IMR-90 (cell line): ENCODE measurements at regions not wholly inside any gene's neighbourhood (a gene's known extent, or its start where the extent isn't known, plus 50 kb on each side); places are given as distances from the start of the nearest gene placed in this dataset.

Source experiments
- ATAC-seq: fragments of 200-7000 bp; cut with Tn5 transposase; 2 replicates; pipeline ENCODE4 v1.9.1; 2020; ENCODE audit warnings: low read depth, mild to moderate bottlenecking, moderate library complexity
- BruUV-seq: library from RNA; stranded (reverse); fragments of 400-500 nt; replicated peaks from 2 replicates; lab custom pipeline; 2021; lab: Mats Ljungman, UMichigan
- CTCF ChIA-PET: fragments of 300-600 bp; formaldehyde crosslinking; extraction: SDS; loops from one replicate; lab custom pipeline; 2021; ENCODE audit warnings: antibody characterized with exemption; lab: Yijun Ruan, JAX
- POLR2A ChIA-PET: fragments of 300-600 bp; sonication (Branson Sonifier 250); formaldehyde crosslinking; loops from one replicate; lab custom pipeline; 2022; ENCODE audit warnings: antibody characterized with exemption; ENCODE audit not compliant: unreplicated experiment; lab: Charles Lee
- DNase-seq: peaks from one replicate; pipeline ENCODE4 v3.0.0; 2013
- H2AFZ ChIP-seq: replicated peaks from 2 replicates; pipeline ENCODE3; 2013; ENCODE audit warnings: low read length, mild to moderate bottlenecking; ENCODE audit not compliant: poor library complexity
- H2AK5ac ChIP-seq: 2 replicates; pipeline ENCODE4 v1.6.1; 2013; ENCODE audit warnings: low read depth, low read length, inconsistent platforms
- H2AK9ac ChIP-seq: replicated peaks from 2 replicates; pipeline ENCODE3; 2013; ENCODE audit warnings: mild to moderate bottlenecking, low read depth, low read length, moderate library complexity; ENCODE audit not compliant: poor library complexity
- H2BK120ac ChIP-seq: 2 replicates; pipeline ENCODE4 v1.6.1; 2013; ENCODE audit warnings: low read depth, low read length, inconsistent platforms
- H2BK15ac ChIP-seq: 3 replicates; pipeline ENCODE4 v1.6.1; 2013; ENCODE audit warnings: low read depth, low read length, inconsistent platforms
- H2BK20ac ChIP-seq: 2 replicates; pipeline ENCODE4 v1.6.1; 2013; ENCODE audit warnings: low read depth, mild to moderate bottlenecking, inconsistent platforms, low read length, moderate library complexity
- H2BK5ac ChIP-seq: 2 replicates; pipeline ENCODE4 v1.6.1; 2013; ENCODE audit warnings: mild to moderate bottlenecking, low read depth, low read length, inconsistent platforms; ENCODE audit not compliant: poor library complexity, severe bottlenecking
- H3K14ac ChIP-seq: replicated peaks from 2 replicates; pipeline ENCODE4 v1.6.1; 2013; ENCODE audit warnings: low read depth, low read length, inconsistent platforms
- H3K18ac ChIP-seq: 2 replicates; pipeline ENCODE4 v1.6.1; 2013; ENCODE audit warnings: low read depth, low read length, control low read depth
- H3K23ac ChIP-seq: 2 replicates; pipeline ENCODE4 v1.6.1; 2013; ENCODE audit warnings: low read depth, low read length, inconsistent platforms
- H3K27ac ChIP-seq: 2 replicates; pipeline ENCODE4 v1.5.1; 2013; ENCODE audit warnings: mild to moderate bottlenecking, control low read depth, low read length; ENCODE audit not compliant: insufficient read depth
- H3K27me3 ChIP-seq: 2 replicates; pipeline ENCODE4 v1.6.1; 2013; ENCODE audit warnings: low read length; ENCODE audit not compliant: control insufficient read depth, insufficient read depth
- H3K36me3 ChIP-seq: 2 replicates; pipeline ENCODE4 v1.6.1; 2013; ENCODE audit warnings: low read length, mixed read lengths; ENCODE audit not compliant: control insufficient read depth, insufficient read depth
- H3K4ac ChIP-seq: 2 replicates; pipeline ENCODE4 v1.6.1; 2013; ENCODE audit warnings: low read depth, low read length, inconsistent platforms
- H3K4me1 ChIP-seq: 2 replicates; pipeline ENCODE4 v1.6.1; 2013; ENCODE audit warnings: low read length, mixed read lengths; ENCODE audit not compliant: control insufficient read depth, insufficient read depth
- H3K4me2 ChIP-seq: 2 replicates; pipeline ENCODE4 v1.6.1; 2013; ENCODE audit warnings: low read depth, mild to moderate bottlenecking, control low read depth, low read length, moderate library complexity
- H3K4me3 ChIP-seq: 2 replicates; pipeline ENCODE4 v1.5.1; 2013; ENCODE audit warnings: low read depth, mild to moderate bottlenecking, control low read depth, low read length, moderate library complexity; ENCODE audit not compliant: insufficient read depth
- H3K56ac ChIP-seq: 2 replicates; pipeline ENCODE4 v1.6.1; 2013; ENCODE audit warnings: low read length, inconsistent platforms; ENCODE audit not compliant: insufficient read depth; ENCODE audit errors: extremely low read depth
- H3K79me1 ChIP-seq, 2 experiments: 2 replicates each; pipeline ENCODE4 v1.6.1; 2013; ENCODE audit warnings: low read length in 2 of 2, inconsistent platforms in 1 of 2, low read depth in 1 of 2
- H3K9ac ChIP-seq: 2 replicates; pipeline ENCODE4 v1.6.1; 2013; ENCODE audit warnings: low read depth, low read length, control low read depth
- H3K9me1 ChIP-seq: 2 replicates; pipeline ENCODE4 v1.6.1; 2013; ENCODE audit warnings: low read length, inconsistent platforms; ENCODE audit not compliant: insufficient read depth
- H3K9me3 ChIP-seq: 2 replicates; pipeline ENCODE4 v1.6.1; 2013; ENCODE audit warnings: low read length; ENCODE audit not compliant: control insufficient read depth, insufficient read depth
- H4K20me1 ChIP-seq: 2 replicates; pipeline ENCODE4 v1.6.1; 2013; ENCODE audit warnings: low read length, inconsistent platforms; ENCODE audit not compliant: insufficient read depth
- H4K5ac ChIP-seq: 2 replicates; pipeline ENCODE4 v1.6.1; 2013; ENCODE audit warnings: mild to moderate bottlenecking, low read depth, low read length, control low read depth
- H4K8ac ChIP-seq, 2 experiments: 2 replicates each; pipeline ENCODE4 v1.6.1; 2013; ENCODE audit warnings: low read depth in 2 of 2, low read length in 2 of 2, control low read depth in 1 of 2, inconsistent platforms in 1 of 2
- H4K91ac ChIP-seq: 2 replicates; pipeline ENCODE4 v1.6.1; 2013; ENCODE audit warnings: low read depth, low read length, inconsistent platforms; ENCODE audit not compliant: insufficient read depth
- BHLHE40 ChIP-seq: fragments of 150-350 bp; IDR thresholded peaks from 2 replicates; pipeline ENCODE4 v1.6.1; 2016; ENCODE audit warnings: mild to moderate bottlenecking, low read depth, low read length
- FOS ChIP-seq: fragments of 150-350 bp; IDR thresholded peaks from 2 replicates; pipeline ENCODE4 v1.6.1; 2016; ENCODE audit warnings: low read depth, low read length
- MXI1 ChIP-seq: IDR thresholded peaks from 2 replicates; pipeline ENCODE4 v1.6.1; 2012; ENCODE audit warnings: low read depth, mild to moderate bottlenecking, low read length, moderate library complexity, borderline replicate concordance
- NFE2L2 ChIP-seq: fragments of 150-350 bp; IDR thresholded peaks from 2 replicates; pipeline ENCODE4 v1.6.1; 2016; ENCODE audit warnings: low read depth, mild to moderate bottlenecking, low read length
- RAD21 ChIP-seq: IDR thresholded peaks from 2 replicates; pipeline ENCODE4 v1.6.1; 2012; ENCODE audit warnings: low read length, improper control_type of control experiment
- RCOR1 ChIP-seq: IDR thresholded peaks from 2 replicates; pipeline ENCODE4 v1.6.1; 2012; ENCODE audit warnings: mild to moderate bottlenecking, low read length, improper control_type of control experiment; ENCODE audit not compliant: insufficient replicate concordance
- SMC3 ChIP-seq: fragments of 150-350 bp; IDR thresholded peaks from 2 replicates; pipeline ENCODE4 v1.6.1; 2016; ENCODE audit warnings: low read depth, mild to moderate bottlenecking, antibody characterized with exemption, low read length, moderate library complexity
- WGBS, 2 experiments: methylation state at CpG; one replicate each; pipeline versions ENCODE4 v1.1.5 to v1.1.7; 2013; ENCODE audit warnings: missing lambda C conversion rate in 2 of 2; ENCODE audit not compliant: insufficient read length in 1 of 2; ENCODE audit errors: extremely low coverage in 2 of 2; 5-methylcytosine and 5-hydroxymethylcytosine counted together
- dilution Hi-C: fragments of 300-500 bp; cut with HindIII; formaldehyde crosslinking; loops from one replicate; pipeline ENCODE4 v1.14.3; 2018; ENCODE audit warnings: low sequenced_read_pairs; ENCODE audit not compliant: unreplicated experiment
- in situ Hi-C: fragments of 300-500 bp; cut with MboI; formaldehyde crosslinking; loops from 3 replicates; pipeline ENCODE4 v1.14.3; 2019; ENCODE audit warnings: low sequenced_read_pairs, inconsistent platforms, mixed read lengths
- intact Hi-C: fragments of 100-400 bp; cut with micrococcal nuclease; formaldehyde crosslinking; loops from 2 replicates; pipeline ENCODE4 v1.10.0; 2022
- TF ChIP-seq, protein P1 (sequence below): fragments of 150-350 bp; IDR thresholded peaks from 2 replicates; pipeline ENCODE4 v1.6.1; 2017; ENCODE audit warnings: mild to moderate bottlenecking, antibody characterized with exemption, low read length, low read depth
- TF ChIP-seq, protein P2 (sequence below): conservative IDR thresholded peaks from 2 replicates; pipeline ENCODE4 v1.5.1; 2012; ENCODE audit warnings: mild to moderate bottlenecking, low read depth, low read length, improper control_type of control experiment

DNA sequence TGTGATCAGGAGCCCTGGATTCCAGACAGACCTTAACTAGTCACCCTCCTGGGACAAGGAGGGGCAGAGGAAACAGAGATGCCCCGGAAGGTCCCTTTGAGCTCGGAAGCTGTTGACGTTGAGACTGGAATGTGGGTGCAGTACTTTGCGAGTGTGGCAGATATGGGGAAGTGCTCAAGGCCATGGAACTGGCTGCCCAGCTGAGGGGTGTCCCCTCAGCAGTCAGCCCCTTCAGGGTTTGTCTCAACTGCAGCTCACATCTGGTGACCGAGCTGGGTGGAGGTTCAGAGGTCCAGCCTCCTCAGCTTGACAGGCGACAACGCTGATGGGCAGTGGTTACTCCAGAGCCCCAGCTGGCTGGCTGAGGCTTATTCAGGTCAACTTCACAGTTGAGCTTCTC lies 150.3 kb upstream of the SNX19 start:
- dilution Hi-C loops, result no loop called here
- 67% methylated on average over 1 of the region's 7 CpGs; no CpG with 5 or more reads in 1 of the 2 experiments for WGBS, 2 experiments

More for the DNA sequence above, 150.3 kb upstream of the SNX19 start:
- no peak overlapping the region for H3K4ac ChIP-seq
- ATAC-seq, result no peak
- no peak overlapping the region for H2AFZ ChIP-seq
- H3K23ac ChIP-seq, result no peak overlapping the region
- no peak overlapping the region for H3K18ac ChIP-seq
- no peak overlapping the region for H4K8ac ChIP-seq
- no peaks in the 10 kb centered on the region for H3K36me3 ChIP-seq
- H3K27me3 ChIP-seq, result peaks cover 2% of the 10 kb centered on the region; the same call in 1 of the 2 replicates
- no peaks in the 10 kb centered on the region for H3K4me1 ChIP-seq
- no peaks in the 10 kb centered on the region for H3K9me3 ChIP-seq
- intact Hi-C loops (loop anchor here (10.0 kb wide), 1 partner anchor 328 kb away; no protein-coding TSS in a partner anchor), in situ Hi-C loops (loop anchor here (10.0 to 25.0 kb wide), 3 partner anchors 148 to 608 kb away; no protein-coding TSS in a partner anchor)
- H2BK5ac ChIP-seq, result no peak overlapping the region
- no peaks in the 10 kb centered on the region for H3K9me1 ChIP-seq
- H3K27ac ChIP-seq, result no peak overlapping the region
- no TSS peak for BruUV-seq
- H2BK20ac ChIP-seq, result no peak overlapping the region
- DNase-seq, result no peak
- H2BK15ac ChIP-seq, result no peak overlapping the region
- ChIA-PET CTCF (interaction anchor here (0.8 to 3.4 kb wide), 2 partner anchors 151 to 608 kb away, joined by 3 to 23 read pairs; no protein-coding TSS in a partner anchor), POLR2A (no interaction called here)
- no peak overlapping the region for H2AK5ac ChIP-seq
- no peaks in the 10 kb centered on the region for H4K20me1 ChIP-seq
- no peak overlapping the region for H3K14ac ChIP-seq
- TF ChIP-seq, protein P1, sequence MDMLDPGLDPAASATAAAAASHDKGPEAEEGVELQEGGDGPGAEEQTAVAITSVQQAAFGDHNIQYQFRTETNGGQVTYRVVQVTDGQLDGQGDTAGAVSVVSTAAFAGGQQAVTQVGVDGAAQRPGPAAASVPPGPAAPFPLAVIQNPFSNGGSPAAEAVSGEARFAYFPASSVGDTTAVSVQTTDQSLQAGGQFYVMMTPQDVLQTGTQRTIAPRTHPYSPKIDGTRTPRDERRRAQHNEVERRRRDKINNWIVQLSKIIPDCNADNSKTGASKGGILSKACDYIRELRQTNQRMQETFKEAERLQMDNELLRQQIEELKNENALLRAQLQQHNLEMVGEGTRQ, result no peak
- no peak for TF ChIP-seq MXI1
- TF ChIP-seq RAD21, result no peak
- no peak for TF ChIP-seq SMC3
- no peak for TF ChIP-seq NFE2L2
- TF ChIP-seq FOS, result no peak
- TF ChIP-seq BHLHE40, result no peak
- no peak for TF ChIP-seq RCOR1
- TF ChIP-seq, protein P2, sequence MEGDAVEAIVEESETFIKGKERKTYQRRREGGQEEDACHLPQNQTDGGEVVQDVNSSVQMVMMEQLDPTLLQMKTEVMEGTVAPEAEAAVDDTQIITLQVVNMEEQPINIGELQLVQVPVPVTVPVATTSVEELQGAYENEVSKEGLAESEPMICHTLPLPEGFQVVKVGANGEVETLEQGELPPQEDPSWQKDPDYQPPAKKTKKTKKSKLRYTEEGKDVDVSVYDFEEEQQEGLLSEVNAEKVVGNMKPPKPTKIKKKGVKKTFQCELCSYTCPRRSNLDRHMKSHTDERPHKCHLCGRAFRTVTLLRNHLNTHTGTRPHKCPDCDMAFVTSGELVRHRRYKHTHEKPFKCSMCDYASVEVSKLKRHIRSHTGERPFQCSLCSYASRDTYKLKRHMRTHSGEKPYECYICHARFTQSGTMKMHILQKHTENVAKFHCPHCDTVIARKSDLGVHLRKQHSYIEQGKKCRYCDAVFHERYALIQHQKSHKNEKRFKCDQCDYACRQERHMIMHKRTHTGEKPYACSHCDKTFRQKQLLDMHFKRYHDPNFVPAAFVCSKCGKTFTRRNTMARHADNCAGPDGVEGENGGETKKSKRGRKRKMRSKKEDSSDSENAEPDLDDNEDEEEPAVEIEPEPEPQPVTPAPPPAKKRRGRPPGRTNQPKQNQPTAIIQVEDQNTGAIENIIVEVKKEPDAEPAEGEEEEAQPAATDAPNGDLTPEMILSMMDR, result no peak
- no peak overlapping the region for H3K4me2 ChIP-seq
- H3K9ac ChIP-seq, result no peak overlapping the region
- no peak overlapping the region for H4K5ac ChIP-seq
- H3K79me1 ChIP-seq, result no peaks in the 10 kb centered on the region
- H3K4me3 ChIP-seq, result no peak overlapping the region
- H2BK120ac ChIP-seq, result no peak overlapping the region
- no peak overlapping the region for H4K91ac ChIP-seq
- H2AK9ac ChIP-seq, result no peak overlapping the region
- no peak overlapping the region for H3K56ac ChIP-seq
